OCI-LY1 (cell line): ENCODE measurements at regions not wholly inside any gene's neighbourhood (a gene's known extent, or its start where the extent isn't known, plus 50 kb on each side); places are given as distances from the start of the nearest gene placed in this dataset.
"Not testable (repeated sequence)": the region's sequence is repeated elsewhere in the genome, so short reads cannot be mapped to it uniquely, and the experiment has no call there.

Experiments used
- H2AFZ ChIP-seq: fragments of 200-600 bp; sonication (generic), shearing (Covaris generic); 2 replicates; pipeline ENCODE4 v1.6.0; 2014; ENCODE audit warnings: antibody characterized with exemption, mild to moderate bottlenecking, low read length
- H3F3A ChIP-seq: fragments of 200-600 bp; sonication (generic), shearing (Covaris generic); 2 replicates; pipeline ENCODE4 v1.6.0; 2014; ENCODE audit warnings: mild to moderate bottlenecking, antibody characterized with exemption, low read length, moderate library complexity; ENCODE audit not compliant: insufficient read depth
- H3K27ac ChIP-seq: fragments of 200-600 bp; sonication (generic); 2 replicates; pipeline ENCODE4 v1.5.1; 2014; ENCODE audit warnings: low read length, mixed run types, mild to moderate bottlenecking, low read depth; ENCODE audit not compliant: poor library complexity, severe bottlenecking
- H3K27me3 ChIP-seq: fragments of 200-600 bp; sonication (generic); 2 replicates; pipeline ENCODE4 v1.6.0; 2014; ENCODE audit warnings: antibody characterized with exemption, mild to moderate bottlenecking, low read length, moderate library complexity; ENCODE audit not compliant: insufficient read depth
- H3K36me3 ChIP-seq: fragments of 200-600 bp; sonication (generic); 2 replicates; pipeline ENCODE4 v1.6.1; 2014; ENCODE audit warnings: mild to moderate bottlenecking, antibody characterized with exemption, low read length, moderate library complexity, mixed read lengths; ENCODE audit not compliant: insufficient read depth
- H3K4me1 ChIP-seq: fragments of 200-600 bp; sonication (generic); 2 replicates; pipeline ENCODE4 v1.5.1; 2014; ENCODE audit warnings: mild to moderate bottlenecking, low read length, moderate library complexity; ENCODE audit not compliant: insufficient read depth, severe bottlenecking
- H3K4me2 ChIP-seq: fragments of 200-600 bp; sonication (generic), shearing (Covaris generic); 2 replicates; pipeline ENCODE4 v1.6.1; 2014; ENCODE audit warnings: low read length
- H3K4me3 ChIP-seq: fragments of 200-600 bp; sonication (generic); 2 replicates; pipeline ENCODE4 v1.5.1; 2014; ENCODE audit warnings: low read length, low read depth, mild to moderate bottlenecking, mixed read lengths; ENCODE audit not compliant: poor library complexity, severe bottlenecking
- H3K79me2 ChIP-seq: fragments of 200-600 bp; shearing (Covaris generic); 2 replicates; pipeline ENCODE4 v1.6.1; 2016; ENCODE audit warnings: mixed run types, low read length, mixed read lengths; ENCODE audit not compliant: insufficient read depth
- H3K9ac ChIP-seq: fragments of 200-600 bp; sonication (generic), shearing (Covaris generic); 2 replicates; pipeline ENCODE4 v1.6.1; 2014; ENCODE audit warnings: mild to moderate bottlenecking, low read length, mixed read lengths
- H3K9me2 ChIP-seq: fragments of 200-600 bp; sonication (generic), shearing (Covaris generic); 2 replicates; pipeline ENCODE4 v1.6.1; 2014; ENCODE audit warnings: low read depth, mild to moderate bottlenecking, low read length, mixed read lengths
- H3K9me3 ChIP-seq: fragments of 200-600 bp; shearing (Covaris generic); 2 replicates; pipeline ENCODE4 v1.6.1; 2014; ENCODE audit warnings: low read length, mixed read lengths
- H4K20me1 ChIP-seq: fragments of 200-600 bp; sonication (generic), shearing (Covaris generic); 2 replicates; pipeline ENCODE4 v1.6.0; 2016; ENCODE audit warnings: mild to moderate bottlenecking, low read length; ENCODE audit not compliant: insufficient read depth
- EZH2 ChIP-seq: fragments of 200-600 bp; sonication (generic), shearing (Covaris generic); IDR thresholded peaks from 2 replicates; pipeline ENCODE4 v1.8.0; 2017; ENCODE audit warnings: borderline replicate concordance, mixed run types, mild to moderate bottlenecking, antibody characterized with exemption, low read length, moderate library complexity, mixed read lengths
- TF ChIP-seq, protein P1 (sequence below): fragments of 200-600 bp; sonication (generic), shearing (Covaris generic); IDR thresholded peaks from 2 replicates; pipeline ENCODE4 v1.5.1; 2017; ENCODE audit warnings: mild to moderate bottlenecking, antibody characterized with exemption, low read length, moderate library complexity, mixed read lengths

DNA sequence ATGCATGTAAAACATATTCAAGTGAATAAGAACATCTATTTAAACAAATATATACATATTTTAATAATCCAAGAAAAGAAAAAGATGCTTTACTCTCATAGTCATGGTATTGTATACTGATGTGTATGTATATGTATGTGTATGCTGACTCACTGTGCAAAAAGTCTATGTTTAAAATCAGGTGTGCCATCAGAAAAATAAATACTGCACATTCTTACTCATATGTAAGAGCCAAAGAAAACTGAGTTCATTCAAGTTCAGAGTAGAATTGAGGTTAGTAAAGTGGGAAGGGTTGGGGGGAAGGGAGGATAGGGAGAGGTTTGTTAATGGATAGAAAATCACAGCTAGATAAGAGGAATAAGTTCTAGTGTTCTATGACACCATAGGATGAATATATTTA lies 403.9 kb upstream of the SMIM31 start:
- no peak overlapping the region for H2AFZ ChIP-seq
- no peak overlapping the region for H3K4me2 ChIP-seq
- no peak for TF ChIP-seq EZH2
- TF ChIP-seq, protein P1, sequence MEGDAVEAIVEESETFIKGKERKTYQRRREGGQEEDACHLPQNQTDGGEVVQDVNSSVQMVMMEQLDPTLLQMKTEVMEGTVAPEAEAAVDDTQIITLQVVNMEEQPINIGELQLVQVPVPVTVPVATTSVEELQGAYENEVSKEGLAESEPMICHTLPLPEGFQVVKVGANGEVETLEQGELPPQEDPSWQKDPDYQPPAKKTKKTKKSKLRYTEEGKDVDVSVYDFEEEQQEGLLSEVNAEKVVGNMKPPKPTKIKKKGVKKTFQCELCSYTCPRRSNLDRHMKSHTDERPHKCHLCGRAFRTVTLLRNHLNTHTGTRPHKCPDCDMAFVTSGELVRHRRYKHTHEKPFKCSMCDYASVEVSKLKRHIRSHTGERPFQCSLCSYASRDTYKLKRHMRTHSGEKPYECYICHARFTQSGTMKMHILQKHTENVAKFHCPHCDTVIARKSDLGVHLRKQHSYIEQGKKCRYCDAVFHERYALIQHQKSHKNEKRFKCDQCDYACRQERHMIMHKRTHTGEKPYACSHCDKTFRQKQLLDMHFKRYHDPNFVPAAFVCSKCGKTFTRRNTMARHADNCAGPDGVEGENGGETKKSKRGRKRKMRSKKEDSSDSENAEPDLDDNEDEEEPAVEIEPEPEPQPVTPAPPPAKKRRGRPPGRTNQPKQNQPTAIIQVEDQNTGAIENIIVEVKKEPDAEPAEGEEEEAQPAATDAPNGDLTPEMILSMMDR: no peak

DNA sequence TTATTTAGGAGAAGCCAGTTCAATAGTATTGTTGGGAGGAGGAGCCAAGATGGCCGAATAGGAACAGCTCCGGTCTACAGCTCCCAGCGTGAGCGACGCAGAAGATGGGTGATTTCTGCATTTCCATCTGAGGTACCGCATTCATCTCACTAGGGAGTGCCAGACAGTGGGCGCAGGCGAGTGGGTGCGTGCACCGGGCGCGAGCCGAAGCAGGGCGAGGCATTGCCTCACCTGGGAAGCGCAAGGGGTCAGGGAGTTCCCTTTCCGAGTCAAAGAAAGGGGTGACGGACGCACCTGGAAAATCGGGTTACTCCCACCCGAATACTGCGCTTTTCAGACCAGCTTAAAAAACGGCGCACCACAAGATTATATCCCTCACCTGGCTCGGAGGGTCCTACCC lies 403.2 kb upstream of the SMIM31 start:
- not testable (repeated sequence) for H2AFZ ChIP-seq, H3K36me3 ChIP-seq, H3K4me2 ChIP-seq, H3K9me2 ChIP-seq, H3K79me2 ChIP-seq, H4K20me1 ChIP-seq, H3K4me3 ChIP-seq, H3K9me3 ChIP-seq, H3F3A ChIP-seq, H3K27me3 ChIP-seq, H3K27ac ChIP-seq, H3K9ac ChIP-seq, H3K4me1 ChIP-seq

More for the DNA sequence above, 403.9 kb upstream of the SMIM31 start:
- Histone ChIP-seq H3K79me2 (no peaks in the 10 kb centered on the region), H3K9me3 (no peaks in the 10 kb centered on the region), H4K20me1 (no peaks in the 10 kb centered on the region), H3K4me3 (no peak overlapping the region), H3K27me3 (no peaks in the 10 kb centered on the region), H3K9ac (no peak overlapping the region), H3K4me1 (no peaks in the 10 kb centered on the region), H3K36me3 (no peaks in the 10 kb centered on the region), H3K27ac (no peak overlapping the region), H3F3A (no peaks in the 10 kb centered on the region), H3K9me2 (no peaks in the 10 kb centered on the region)

DNA sequence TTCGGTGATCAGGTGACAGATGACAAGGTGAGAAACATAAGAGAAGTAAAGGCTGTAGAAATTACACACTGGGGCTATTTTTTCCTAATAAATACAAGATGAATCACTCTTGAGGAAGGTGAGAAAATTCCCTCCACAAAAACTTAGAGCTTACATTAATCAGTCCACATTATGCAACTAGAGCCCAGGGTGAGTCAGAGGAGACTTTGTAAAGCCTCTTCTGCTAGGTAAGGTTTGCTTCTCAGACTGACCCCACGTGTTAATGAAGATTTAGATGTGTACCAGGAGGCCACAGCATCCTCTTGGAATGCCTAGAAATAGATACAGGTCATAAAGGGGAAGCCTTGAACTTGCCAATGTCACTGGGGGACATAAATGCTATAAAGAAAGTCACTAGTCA lies 396.0 kb upstream of the SMIM31 start:
- H3K9me3 ChIP-seq: no peaks in the 10 kb centered on the region
- no peak overlapping the region for H3K27ac ChIP-seq
- H3K4me1 ChIP-seq: no peaks in the 10 kb centered on the region
- no peak overlapping the region for H2AFZ ChIP-seq
- no peak overlapping the region for H3K4me2 ChIP-seq
- no peaks in the 10 kb centered on the region for H3K9me2 ChIP-seq
- no peak overlapping the region for H3K9ac ChIP-seq
- H3K79me2 ChIP-seq: no peaks in the 10 kb centered on the region
- H3K4me3 ChIP-seq: no peak overlapping the region
- H3F3A ChIP-seq: no peaks in the 10 kb centered on the region
- no peaks in the 10 kb centered on the region for H3K27me3 ChIP-seq
- H3K36me3 ChIP-seq: no peaks in the 10 kb centered on the region
- no peaks in the 10 kb centered on the region for H4K20me1 ChIP-seq
- TF ChIP-seq EZH2: no peak
- TF ChIP-seq, protein P1: no peak

DNA sequence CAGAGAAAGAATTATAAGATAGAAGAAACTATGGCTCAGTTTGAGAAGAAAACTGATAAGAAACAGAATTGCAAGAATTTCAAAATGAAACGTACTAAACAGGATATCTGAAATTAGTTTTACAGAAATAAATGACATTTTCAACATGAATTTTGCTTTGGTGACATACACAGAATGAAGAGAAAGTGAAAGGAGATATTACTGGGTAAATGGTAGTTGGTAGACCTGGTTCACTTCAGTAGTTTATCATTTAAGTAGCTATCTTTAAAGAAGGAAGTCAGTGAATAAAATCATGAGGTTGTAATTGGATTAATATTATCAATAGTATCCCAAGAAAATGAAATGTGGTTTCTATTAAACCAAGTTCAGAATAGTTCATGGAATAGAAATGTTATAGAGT lies 395.5 kb upstream of the SMIM31 start:
- Histone ChIP-seq H3K9me3 (no peaks in the 10 kb centered on the region), H3K27ac (no peak overlapping the region), H4K20me1 (no peaks in the 10 kb centered on the region), H3K9me2 (no peaks in the 10 kb centered on the region), H3K9ac (no peak overlapping the region), H3K36me3 (no peaks in the 10 kb centered on the region), H3K79me2 (no peaks in the 10 kb centered on the region), H2AFZ (no peak overlapping the region), H3K27me3 (no peaks in the 10 kb centered on the region), H3K4me3 (no peak overlapping the region), H3K4me2 (no peak overlapping the region), H3K4me1 (no peaks in the 10 kb centered on the region), H3F3A (no peaks in the 10 kb centered on the region)
- no peak for TF ChIP-seq EZH2
- TF ChIP-seq, protein P1: no peak
